K562 (cell line): ENCODE measurements at regions not wholly inside any gene's neighbourhood (a gene's known extent, or its start where the extent isn't known, plus 50 kb on each side); places are given as distances from the start of the nearest gene placed in this dataset.
A peak's percentile ranks its signal among the peaks of the same experiment; 100 is the strongest.

Source experiments
- ATAC-seq: fragments of 200-7000 bp; cut with Tn5 transposase; 3 replicates; pipeline ENCODE4 v1.9.1; 2020; ENCODE audit warnings: moderate library complexity
- BruUV-seq: library from RNA; stranded (reverse); fragments of 400-500 nt; replicated peaks from 2 replicates; lab custom pipeline; 2021; lab: Mats Ljungman, UMichigan
- CTCF ChIA-PET: fragments of 300-600 bp; formaldehyde crosslinking; extraction: SDS; loops from one replicate; lab custom pipeline; 2021; ENCODE audit warnings: low intra/inter-chr PET ratio; lab: Yijun Ruan, JAX
- POLR2A ChIA-PET: fragments of 300-600, 350-650 bp; sonication (Branson Sonifier 250); formaldehyde crosslinking; extraction: SDS; loops from one replicate; lab custom pipeline; 2021; ENCODE audit warnings: antibody characterized with exemption, inconsistent platforms; lab: Yijun Ruan, JAX
- DNase-seq, 4 experiments: peaks; one replicate each; pipeline versions ENCODE4 v3.0.0 to v3.0.0-alpha.2; 2011 to 2018; ENCODE audit warnings: low spot score in 3 of 4, mixed read lengths in 3 of 4; ENCODE audit errors: extremely low read depth in 1 of 4
- FAIRE-seq: peaks from 2 replicates; lab custom pipeline; 2011; peaks lifted over from hg19 to GRCh38; lab: Jason Lieb, UNC
- H2AFZ ChIP-seq: 2 replicates; pipeline ENCODE4 v1.6.0; 2011; ENCODE audit warnings: low read depth, low read length, control low read depth, inconsistent platforms
- H3K27ac ChIP-seq: fragments of 200-600 bp; 3 replicates; pipeline ENCODE4 v1.8.0; 2011; ENCODE audit warnings: low read depth, mild to moderate bottlenecking, control low read depth, inconsistent platforms, low read length, moderate library complexity, mixed read lengths; ENCODE audit errors: extremely low read depth
- H3K27me3 ChIP-seq, 2 experiments: fragments of 300-600 bp in 1 of 2; 2 replicates in 1 of 2; 3 replicates in 1 of 2; pipeline versions ENCODE4 v1.6.0 to v1.8.0; 2011; ENCODE audit warnings: inconsistent platforms in 2 of 2, low read length in 2 of 2, mild to moderate bottlenecking in 1 of 2, mixed read lengths in 1 of 2, moderate library complexity in 1 of 2; ENCODE audit not compliant: control insufficient read depth in 2 of 2, insufficient read depth in 2 of 2
- H3K36me3 ChIP-seq: fragments of 300-600 bp; 3 replicates; pipeline ENCODE4 v1.8.0; 2011; ENCODE audit warnings: mild to moderate bottlenecking, low read length, inconsistent platforms; ENCODE audit not compliant: control insufficient read depth, insufficient read depth
- H3K4me1 ChIP-seq, 2 experiments: fragments of 200-600 bp in 1 of 2; replicated peaks in 1 of 2; 2 replicates in 1 of 2; 3 replicates in 1 of 2; pipeline versions ENCODE4 v1.5.1 to v1.8.0; 2011; ENCODE audit warnings: inconsistent platforms in 2 of 2, low read length in 2 of 2, mild to moderate bottlenecking in 1 of 2, mixed read lengths in 1 of 2, moderate library complexity in 1 of 2; ENCODE audit not compliant: control insufficient read depth in 2 of 2, insufficient read depth in 2 of 2
- H3K4me2 ChIP-seq: 2 replicates; pipeline ENCODE4 v1.6.1; 2011; ENCODE audit warnings: low read length, control low read depth, inconsistent platforms, mixed read lengths; ENCODE audit not compliant: insufficient read depth
- H3K4me3 ChIP-seq: fragments of 200-600 bp; sonication (generic), shearing (Covaris generic); 2 replicates; pipeline ENCODE4 v1.5.1; 2016; ENCODE audit warnings: control low read depth, inconsistent platforms
- H3K79me2 ChIP-seq: fragments of 200-600 bp; 3 replicates; pipeline ENCODE4 v1.8.0; 2011; ENCODE audit warnings: low read length, inconsistent platforms; ENCODE audit not compliant: control insufficient read depth, insufficient read depth
- H3K9ac ChIP-seq, 2 experiments: 2 replicates each; pipeline versions ENCODE4 v1.6.0 to v1.6.1; 2011; ENCODE audit warnings: low read depth in 2 of 2, low read length in 2 of 2, control low read depth in 1 of 2, inconsistent platforms in 1 of 2, mild to moderate bottlenecking in 1 of 2, mixed read lengths in 1 of 2; ENCODE audit not compliant: insufficient read depth in 1 of 2
- H3K9me1 ChIP-seq: one replicate; pipeline ENCODE4 v1.6.0; 2011; ENCODE audit warnings: inconsistent platforms, mild to moderate bottlenecking, low read length, moderate library complexity; ENCODE audit not compliant: control insufficient read depth, insufficient read depth
- H3K9me3 ChIP-seq: replicated peaks from 2 replicates; pipeline ENCODE4 v1.5.1; 2011; ENCODE audit warnings: low read depth, low read length, inconsistent platforms; ENCODE audit not compliant: control insufficient read depth, insufficient read depth
- H4K20me1 ChIP-seq: replicated peaks from 2 replicates; pipeline ENCODE4 v1.6.1; 2011; ENCODE audit warnings: low read length, inconsistent platforms, mixed read lengths; ENCODE audit not compliant: control insufficient read depth, insufficient read depth
- PPARD ChIP-seq: fragments of 250-450 bp; sonication (Bioruptor Pico); IDR thresholded peaks from 2 replicates; pipeline ENCODE4 v1.8.0; 2022; ENCODE audit warnings: inconsistent platforms, mild to moderate bottlenecking, moderate library complexity
- PRMT5 ChIP-seq: sonication (generic); formaldehyde crosslinking; IDR thresholded peaks from 2 replicates; pipeline ENCODE4 v1.5.0; 2020; ENCODE audit warnings: missing genetic modification reagents
- RBM15 ChIP-seq: fragments of 200-400 bp; formaldehyde crosslinking; IDR thresholded peaks from 2 replicates; pipeline ENCODE4 v1.6.1; 2018; ENCODE audit warnings: mild to moderate bottlenecking, low read length, moderate library complexity; ENCODE audit not compliant: insufficient read depth
- RERE ChIP-seq: sonication (generic); formaldehyde crosslinking; IDR thresholded peaks from 2 replicates; pipeline ENCODE4 v1.8.0; 2023; ENCODE audit warnings: missing genetic modification reagents, mild to moderate bottlenecking, borderline replicate concordance
- ZBTB26 ChIP-seq: fragments of 450-650 bp; formaldehyde crosslinking; IDR thresholded peaks from 2 replicates; pipeline ENCODE4 v1.4.0; 2022; ENCODE audit warnings: missing genetic modification characterization
- ZC3H11A ChIP-seq: IDR thresholded peaks from 2 replicates; pipeline ENCODE4 v1.6.1; 2012; ENCODE audit warnings: low read depth, low read length, improper control_type of control experiment
- ZKSCAN8 ChIP-seq: fragments of 200-800 bp; sonication (Bioruptor generic); IDR thresholded peaks from 2 replicates; pipeline ENCODE4 v1.6.1; 2016; ENCODE audit warnings: missing genetic modification characterization, missing compliant biosample characterization
- WGBS: fragments of 100-300 bp; shearing (Covaris generic); methylation state at CpG from one replicate; pipeline ENCODE4 v1.1.6; 2016; ENCODE audit warnings: low coverage, mixed read lengths; ENCODE audit not compliant: insufficient coverage; ENCODE audit errors: missing lambda C conversion rate; 5-methylcytosine and 5-hydroxymethylcytosine counted together
- in situ Hi-C: fragments of 300-500 bp; cut with MboI; formaldehyde crosslinking; loops from 4 replicates; pipeline ENCODE4 v1.15.0; 2018; ENCODE audit warnings: inconsistent platforms, mixed read lengths
- intact Hi-C: fragments of 100-400 bp; cut with micrococcal nuclease; formaldehyde crosslinking; loops from 2 replicates; pipeline ENCODE4 v1.14.2; 2022
- TF ChIP-seq, protein P1 (sequence below): fragments of 450-650 bp; formaldehyde crosslinking; IDR thresholded peaks from 2 replicates; pipeline ENCODE4 v1.4.0; 2020; ENCODE audit warnings: mild to moderate bottlenecking, mixed read lengths

GRCh38 chr1:68720476-68720875 is 223.6 kb upstream of the DEPDC1 start:
- BruUV-seq = no TSS peak

GRCh38 chr1:68723791-68724190 is 226.9 kb upstream of the DEPDC1 start:
- BruUV-seq = no TSS peak
- H3K9me3 ChIP-seq = no peaks in the 10 kb centered on the region
- no peaks in the 10 kb centered on the region for H3K79me2 ChIP-seq
- no peak overlapping the region for H3K9ac ChIP-seq
- no peaks in the 10 kb centered on the region for H3K27me3 ChIP-seq
- H3K4me1 ChIP-seq = no peaks in the 10 kb centered on the region
- no peak overlapping the region for H2AFZ ChIP-seq
- DNase-seq (no peak), ATAC-seq (no peak), FAIRE-seq (no peak)
- H3K4me3 ChIP-seq = no peak overlapping the region
- no peaks in the 10 kb centered on the region for H3K9me1 ChIP-seq
- in situ Hi-C loops = no loop called here
- intact Hi-C loops = no loop called here
- POLR2A ChIA-PET = no interaction called here
- no peak overlapping the region for H3K27ac ChIP-seq
- WGBS = 0% methylated on average over 1 of the region's 1 CpG
- CTCF ChIA-PET = no interaction called here
- H3K36me3 ChIP-seq = no peaks in the 10 kb centered on the region
- no peak overlapping the region for H3K4me2 ChIP-seq
- no peaks in the 10 kb centered on the region for H4K20me1 ChIP-seq
- TF ChIP-seq RBM15 = no peak
- TF ChIP-seq ZKSCAN8 (CRISPR knock-in tag) = no peak
- TF ChIP-seq ZBTB26 (CRISPR knock-in tag) = no peak
- TF ChIP-seq RERE (CRISPR knock-in tag) = no peak
- TF ChIP-seq PRMT5 (CRISPR knock-in tag) = no peak
- no peak for TF ChIP-seq ZC3H11A

More at GRCh38 chr1:68720476-68720875, 223.6 kb upstream of the DEPDC1 start:
- no peak overlapping the region for H3K4me3 ChIP-seq
- H4K20me1 ChIP-seq = no peaks in the 10 kb centered on the region
- ATAC-seq = no peak
- H3K27ac ChIP-seq = no peak overlapping the region
- H3K9me3 ChIP-seq = no peaks in the 10 kb centered on the region
- no peaks in the 10 kb centered on the region for H3K9me1 ChIP-seq
- CTCF ChIA-PET = no interaction called here
- no peak for DNase-seq
- 0% methylated on average over 1 of the region's 1 CpG for whole genome bisulfite sequencing
- no peaks in the 10 kb centered on the region for H3K36me3 ChIP-seq
- no peak for FAIRE-seq
- H3K4me1 ChIP-seq = no peaks in the 10 kb centered on the region
- H3K79me2 ChIP-seq = no peaks in the 10 kb centered on the region
- TF ChIP-seq, protein P1, sequence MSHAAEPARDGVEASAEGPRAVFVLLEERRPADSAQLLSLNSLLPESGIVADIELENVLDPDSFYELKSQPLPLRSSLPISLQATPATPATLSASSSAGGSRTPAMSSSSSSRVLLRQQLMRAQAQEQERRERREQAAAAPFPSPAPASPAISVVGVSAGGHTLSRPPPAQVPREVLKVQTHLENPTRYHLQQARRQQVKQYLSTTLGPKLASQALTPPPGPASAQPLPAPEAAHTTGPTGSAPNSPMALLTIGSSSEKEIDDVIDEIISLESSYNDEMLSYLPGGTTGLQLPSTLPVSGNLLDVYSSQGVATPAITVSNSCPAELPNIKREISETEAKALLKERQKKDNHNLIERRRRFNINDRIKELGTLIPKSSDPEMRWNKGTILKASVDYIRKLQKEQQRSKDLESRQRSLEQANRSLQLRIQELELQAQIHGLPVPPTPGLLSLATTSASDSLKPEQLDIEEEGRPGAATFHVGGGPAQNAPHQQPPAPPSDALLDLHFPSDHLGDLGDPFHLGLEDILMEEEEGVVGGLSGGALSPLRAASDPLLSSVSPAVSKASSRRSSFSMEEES = peak; percentile 88
- no peak for TF ChIP-seq PPARD (CRISPR knock-in tag)
- H3K27me3 ChIP-seq = no peaks in the 10 kb centered on the region
- in situ Hi-C loops = no loop called here
- no peak overlapping the region for H2AFZ ChIP-seq
- intact Hi-C loops = no loop called here
- POLR2A ChIA-PET = no interaction called here
- H3K4me2 ChIP-seq = no peak overlapping the region
- H3K9ac ChIP-seq = no peak overlapping the region
